SK-N-SH (cell line): ENCODE measurements at regions not wholly inside any gene's neighbourhood (a gene's known extent, or its start where the extent isn't known, plus 50 kb on each side); places are given as distances from the start of the nearest gene placed in this dataset.

Experiments used
- CTCF ChIP-seq: fragments of 200-600 bp; sonication (generic); IDR thresholded peaks from 2 replicates; pipeline ENCODE4 v1.6.1; 2017; ENCODE audit warnings: antibody characterized with exemption, mild to moderate bottlenecking, moderate library complexity
- EP300 ChIP-seq, 2 experiments: IDR thresholded peaks; 2 replicates each; pipeline versions ENCODE4 v1.4.0 to v1.6.1; 2012; ENCODE audit warnings: borderline replicate concordance in 1 of 2, low read depth in 1 of 2, low read length in 1 of 2
- MAX ChIP-seq: IDR thresholded peaks from 2 replicates; pipeline ENCODE4 v1.4.0; 2012; ENCODE audit warnings: low read depth
- MXI1 ChIP-seq: IDR thresholded peaks from 2 replicates; pipeline ENCODE4 v1.6.1; 2012; ENCODE audit warnings: mild to moderate bottlenecking, low read depth, low read length, improper control_type of control experiment
- REST ChIP-seq: IDR thresholded peaks from 2 replicates; pipeline ENCODE4 v1.6.1; 2012; ENCODE audit warnings: mild to moderate bottlenecking, low read depth, low read length, moderate library complexity
- TEAD4 ChIP-seq: IDR thresholded peaks from 2 replicates; pipeline ENCODE4 v1.4.0; 2012; ENCODE audit warnings: mild to moderate bottlenecking, borderline replicate concordance; ENCODE audit not compliant: insufficient read depth
- USF1 ChIP-seq: IDR thresholded peaks from 2 replicates; pipeline ENCODE4 v1.4.0; 2012; ENCODE audit warnings: low read depth, borderline replicate concordance

GRCh38 chr7:54689394-54690049 lies 69.5 kb downstream of the SEC61G start:
- TF ChIP-seq CTCF, result no peak
- no peak for TF ChIP-seq USF1
- TF ChIP-seq MAX, result no peak
- TF ChIP-seq TEAD4, result no peak
- TF ChIP-seq REST, result no peak
- no peak for TF ChIP-seq EP300 (IDR thresholded peaks at IDR 0.05; ENCODE audit: borderline replicate concordance in 1 of 2, low read depth in 1 of 2, low read length in 1 of 2)
- TF ChIP-seq MXI1, result no peak
